Fibroblast of lung (primary cell): ENCODE measurements at regions not wholly inside any gene's neighbourhood (a gene's known extent, or its start where the extent isn't known, plus 50 kb on each side); places are given as distances from the start of the nearest gene placed in this dataset.

Experiments
- DNase-seq, 2 donors: peaks; one replicate each; pipeline versions ENCODE4 v3.0.0 to v3.0.0-alpha.2; 2010; ENCODE audit warnings: low read depth in 2 of 2
- H2AFZ ChIP-seq: 2 replicates; pipeline ENCODE4 v1.5.1; 2012; ENCODE audit warnings: low read length, control low read depth, inconsistent platforms
- H3K27ac ChIP-seq: 2 replicates; pipeline ENCODE4 v1.5.1; 2011; ENCODE audit warnings: low read length, control low read depth; ENCODE audit not compliant: insufficient read depth
- H3K27me3 ChIP-seq: 2 replicates; pipeline ENCODE4 v1.5.1; 2011; ENCODE audit warnings: mild to moderate bottlenecking, low read length; ENCODE audit not compliant: control insufficient read depth, insufficient read depth
- H3K36me3 ChIP-seq: 2 replicates; pipeline ENCODE4 v1.5.1; 2011; ENCODE audit warnings: low read length; ENCODE audit not compliant: control insufficient read depth, insufficient read depth
- H3K4me1 ChIP-seq: 2 replicates; pipeline ENCODE4 v1.5.1; 2011; ENCODE audit warnings: low read length; ENCODE audit not compliant: control insufficient read depth, insufficient read depth; ENCODE audit errors: extremely low read depth
- H3K4me2 ChIP-seq: 2 replicates; pipeline ENCODE4 v1.5.1; 2011; ENCODE audit warnings: low read length, control low read depth; ENCODE audit not compliant: insufficient read depth; ENCODE audit errors: extremely low read depth
- H3K4me3 ChIP-seq, 4 experiments: fragments of 200-600 bp in 1 of 4; sonication (generic) in 1 of 4; replicated peaks in 1 of 4; 2 replicates each; pipeline ENCODE4 v1.5.1; 2011 to 2016; ENCODE audit warnings: low read length in 4 of 4, low read depth in 3 of 4, mild to moderate bottlenecking in 3 of 4, control low read depth in 2 of 4, inconsistent platforms in 1 of 4, mixed read lengths in 1 of 4; ENCODE audit not compliant: insufficient read depth in 1 of 4; ENCODE audit errors: control extremely low read depth in 1 of 4
- H3K79me2 ChIP-seq: 2 replicates; pipeline ENCODE4 v1.5.1; 2012; ENCODE audit warnings: mild to moderate bottlenecking, low read length, inconsistent platforms; ENCODE audit not compliant: control insufficient read depth, insufficient read depth
- H3K9ac ChIP-seq: 2 replicates; pipeline ENCODE4 v1.5.1; 2011; ENCODE audit warnings: mild to moderate bottlenecking, low read length, control low read depth; ENCODE audit not compliant: insufficient read depth
- H3K9me3 ChIP-seq: 2 replicates; pipeline ENCODE4 v1.5.1; 2012; ENCODE audit warnings: low read depth, low read length; ENCODE audit not compliant: control insufficient read depth, insufficient read depth
- H4K20me1 ChIP-seq: 2 replicates; pipeline ENCODE4 v1.5.1; 2011; ENCODE audit warnings: low read length; ENCODE audit not compliant: control insufficient read depth, insufficient read depth; ENCODE audit errors: extremely low read depth
- EZH2 ChIP-seq: IDR thresholded peaks from 2 replicates; pipeline ENCODE4 v1.5.1; 2012; ENCODE audit warnings: low read length, control low read depth, mild to moderate bottlenecking; ENCODE audit errors: missing control alignments
- TF ChIP-seq, protein P1 (sequence below), 2 donors: IDR thresholded peaks in 1 of 2; conservative IDR thresholded peaks in 1 of 2; 1 replicate in 1 of 2; 2 replicates in 1 of 2; pipeline ENCODE4 v1.5.1; 2011 to 2012; ENCODE audit warnings: low read length in 2 of 2, control low read depth in 1 of 2, inconsistent platforms in 1 of 2, low read depth in 1 of 2, mild to moderate bottlenecking in 1 of 2

DNA sequence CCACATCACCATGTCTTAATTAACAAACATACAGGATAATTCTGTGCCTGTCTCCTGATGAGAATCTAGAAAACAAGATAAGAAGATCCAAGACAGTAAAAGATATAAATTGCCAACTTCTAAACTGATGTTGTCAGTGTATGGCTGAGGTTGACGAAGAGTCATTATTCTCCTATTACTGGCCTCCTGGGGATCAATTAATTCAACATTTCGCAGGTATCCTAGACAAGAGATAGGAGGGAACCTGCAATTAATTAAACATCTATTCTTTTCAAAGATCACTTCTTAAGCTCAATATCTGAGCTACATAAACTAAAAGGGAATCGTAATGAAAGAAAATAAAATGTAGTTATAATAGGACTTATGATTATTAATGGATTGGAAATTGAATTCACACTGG, 232.0 kb upstream of the GRIA1 start:
- Histone ChIP-seq H3K36me3 (no peaks in the 10 kb centered on the region), H3K4me2 (no peak overlapping the region), H3K4me3 (no peak overlapping the region), H3K4me1 (no peaks in the 10 kb centered on the region), H4K20me1 (no peaks in the 10 kb centered on the region), H3K79me2 (no peaks in the 10 kb centered on the region), H3K27ac (no peak overlapping the region), H3K9ac (no peak overlapping the region), H2AFZ (no peak overlapping the region), H3K27me3 (no peaks in the 10 kb centered on the region), H3K9me3 (no peaks in the 10 kb centered on the region)
- no peak for TF ChIP-seq EZH2
- TF ChIP-seq, protein P1, sequence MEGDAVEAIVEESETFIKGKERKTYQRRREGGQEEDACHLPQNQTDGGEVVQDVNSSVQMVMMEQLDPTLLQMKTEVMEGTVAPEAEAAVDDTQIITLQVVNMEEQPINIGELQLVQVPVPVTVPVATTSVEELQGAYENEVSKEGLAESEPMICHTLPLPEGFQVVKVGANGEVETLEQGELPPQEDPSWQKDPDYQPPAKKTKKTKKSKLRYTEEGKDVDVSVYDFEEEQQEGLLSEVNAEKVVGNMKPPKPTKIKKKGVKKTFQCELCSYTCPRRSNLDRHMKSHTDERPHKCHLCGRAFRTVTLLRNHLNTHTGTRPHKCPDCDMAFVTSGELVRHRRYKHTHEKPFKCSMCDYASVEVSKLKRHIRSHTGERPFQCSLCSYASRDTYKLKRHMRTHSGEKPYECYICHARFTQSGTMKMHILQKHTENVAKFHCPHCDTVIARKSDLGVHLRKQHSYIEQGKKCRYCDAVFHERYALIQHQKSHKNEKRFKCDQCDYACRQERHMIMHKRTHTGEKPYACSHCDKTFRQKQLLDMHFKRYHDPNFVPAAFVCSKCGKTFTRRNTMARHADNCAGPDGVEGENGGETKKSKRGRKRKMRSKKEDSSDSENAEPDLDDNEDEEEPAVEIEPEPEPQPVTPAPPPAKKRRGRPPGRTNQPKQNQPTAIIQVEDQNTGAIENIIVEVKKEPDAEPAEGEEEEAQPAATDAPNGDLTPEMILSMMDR (conservative IDR thresholded peaks at IDR 0.05 in 1 of 2, IDR thresholded peaks at IDR 0.05 in 1 of 2; ENCODE audit: low read depth in 1 of 2, low read length in 2 of 2) = no peak
- no peak for DNase-seq

DNA sequence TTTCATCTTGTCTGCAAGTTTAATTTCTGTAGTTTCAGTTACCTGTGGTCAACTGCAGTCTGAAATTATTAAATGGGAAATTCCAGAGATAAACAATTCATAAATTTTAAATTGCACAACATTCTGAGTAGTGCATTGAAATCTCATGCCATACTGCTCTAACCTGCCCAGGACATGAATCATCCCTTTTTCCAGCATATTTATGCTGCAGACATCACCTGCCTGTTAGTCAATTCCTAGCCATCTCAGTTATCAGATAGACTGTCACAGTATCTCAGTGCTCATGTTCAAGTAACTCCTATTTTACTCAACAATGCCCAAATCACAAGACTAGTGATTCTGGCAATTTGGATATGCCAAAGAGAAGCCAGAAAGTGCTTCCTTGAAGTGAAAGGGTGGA, 223.0 kb upstream of the GRIA1 start:
- no peak for TF ChIP-seq EZH2
- TF ChIP-seq, protein P1 (conservative IDR thresholded peaks at IDR 0.05 in 1 of 2, IDR thresholded peaks at IDR 0.05 in 1 of 2; ENCODE audit: low read depth in 1 of 2, low read length in 2 of 2) = no peak
- H3K27ac ChIP-seq = no peak overlapping the region
- H3K9ac ChIP-seq = no peak overlapping the region
- H3K4me1 ChIP-seq = no peaks in the 10 kb centered on the region
- no peak overlapping the region for H2AFZ ChIP-seq
- no peak overlapping the region for H3K4me3 ChIP-seq
- DNase-seq = no peak
- no peaks in the 10 kb centered on the region for H4K20me1 ChIP-seq
- no peak overlapping the region for H3K4me2 ChIP-seq
- no peaks in the 10 kb centered on the region for H3K36me3 ChIP-seq
- no peaks in the 10 kb centered on the region for H3K79me2 ChIP-seq
- no peaks in the 10 kb centered on the region for H3K27me3 ChIP-seq
- no peaks in the 10 kb centered on the region for H3K9me3 ChIP-seq

DNA sequence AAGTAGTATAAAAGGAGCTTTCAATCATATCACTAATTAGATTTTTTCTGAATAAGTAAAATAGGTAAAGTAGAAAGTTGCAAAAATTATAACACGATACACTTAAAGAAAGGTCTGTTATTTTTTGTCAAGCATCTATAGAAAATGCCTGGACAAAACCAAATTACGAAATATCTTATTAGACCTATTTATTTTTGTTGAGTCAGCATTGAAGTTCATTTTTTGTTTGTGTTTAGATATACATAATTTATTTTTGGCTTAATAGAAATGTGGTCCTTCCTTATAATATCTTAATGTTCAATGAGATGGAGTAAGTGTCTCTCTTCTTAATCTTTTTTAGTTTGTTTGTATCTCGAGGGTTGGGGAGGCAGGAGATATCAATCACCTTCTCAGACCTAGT, 214.8 kb upstream of the GRIA1 start:
- Histone ChIP-seq H4K20me1 (no peaks in the 10 kb centered on the region), H3K36me3 (no peaks in the 10 kb centered on the region), H3K4me3 (no peak overlapping the region), H3K9me3 (no peaks in the 10 kb centered on the region), H3K9ac (no peak overlapping the region), H3K79me2 (no peaks in the 10 kb centered on the region), H3K4me1 (no peaks in the 10 kb centered on the region), H3K27me3 (no peaks in the 10 kb centered on the region), H2AFZ (no peak overlapping the region), H3K4me2 (no peak overlapping the region), H3K27ac (no peak overlapping the region)
- TF ChIP-seq, protein P1 (conservative IDR thresholded peaks at IDR 0.05 in 1 of 2, IDR thresholded peaks at IDR 0.05 in 1 of 2; ENCODE audit: low read depth in 1 of 2, low read length in 2 of 2) = no peak
- TF ChIP-seq EZH2 = no peak
- DNase-seq = no peak
